Uterus (tissue), 2 donors: ENCODE measurements at regions not wholly inside any gene's neighbourhood (a gene's known extent, or its start where the extent isn't known, plus 50 kb on each side); places are given as distances from the start of the nearest gene placed in this dataset.

ENCODE experiments used
- CTCF ChIP-seq, 4 experiments: fragments of 200-600 bp in 2 of 4; fragments of 450-650 bp in 2 of 4; sonication (generic) in 2 of 4; IDR thresholded peaks; one replicate each; pipeline ENCODE4 v1.5.1; 2016 to 2019; ENCODE audit warnings: antibody characterized with exemption in 4 of 4, mild to moderate bottlenecking in 2 of 4, moderate library complexity in 1 of 4
- POLR2A ChIP-seq, 2 donors: fragments of 450-650 bp; IDR thresholded peaks; one replicate each; pipeline ENCODE4 v1.6.1; 2016; ENCODE audit warnings: antibody characterized with exemption in 2 of 2, mild to moderate bottlenecking in 1 of 2, moderate library complexity in 1 of 2

- TF ChIP-seq CTCF (IDR thresholded peaks at IDR 0.05) = no peak
- TF ChIP-seq POLR2A (IDR thresholded peaks at IDR 0.05) = no peak
These were observed 181.4 kb downstream of the KLF5 start for GRCh38 chr13:73240193-73240592.
